HEK293T (cell line): ENCODE measurements at regions not wholly inside any gene's neighbourhood (a gene's known extent, or its start where the extent isn't known, plus 50 kb on each side); places are given as distances from the start of the nearest gene placed in this dataset.

Experiments used
- CTCF ChIA-PET: fragments of 350-600 bp; formaldehyde crosslinking; extraction: SDS; loops from one replicate; lab custom pipeline; 2021; ENCODE audit warnings: antibody characterized with exemption, inconsistent platforms; lab: Yijun Ruan, JAX
- POLR2A ChIA-PET: fragments of 350-600 bp; formaldehyde crosslinking; extraction: SDS; loops from one replicate; lab custom pipeline; 2020; ENCODE audit warnings: antibody characterized with exemption, inconsistent platforms; lab: Yijun Ruan, JAX
- DNase-seq: peaks from one replicate; pipeline ENCODE4 v3.0.0; 2012; ENCODE audit warnings: mixed read lengths; ENCODE audit errors: extremely low spot score
- ARNT ChIP-seq: fragments of 450-650 bp; IDR thresholded peaks from 2 replicates; pipeline ENCODE4 v1.6.1; 2017; ENCODE audit warnings: mild to moderate bottlenecking
- BHLHE40 ChIP-seq: fragments of 450-650 bp; IDR thresholded peaks from 2 replicates; pipeline ENCODE4 v1.6.1; 2016; ENCODE audit warnings: mild to moderate bottlenecking, moderate library complexity, borderline replicate concordance
- CTBP1 ChIP-seq: fragments of 450-650 bp; IDR thresholded peaks from 2 replicates; pipeline ENCODE4 v1.6.1; 2016; ENCODE audit warnings: borderline replicate concordance
- ELF4 ChIP-seq: fragments of 450-650 bp; IDR thresholded peaks from 2 replicates; pipeline ENCODE4 v1.6.1; 2017; ENCODE audit warnings: antibody characterized with exemption
- FOXA1 ChIP-seq: fragments of 450-650 bp; IDR thresholded peaks from 2 replicates; pipeline ENCODE4 v1.6.1; 2016; ENCODE audit warnings: mild to moderate bottlenecking
- FOXK2 ChIP-seq: fragments of 450-650 bp; IDR thresholded peaks from 2 replicates; pipeline ENCODE4 v1.6.1; 2016; ENCODE audit warnings: mild to moderate bottlenecking
- FOXM1 ChIP-seq: fragments of 450-650 bp; IDR thresholded peaks from 2 replicates; pipeline ENCODE4 v1.6.1; 2017; ENCODE audit warnings: mild to moderate bottlenecking, borderline replicate concordance
- HDGF ChIP-seq: fragments of 450-650 bp; IDR thresholded peaks from 2 replicates; pipeline ENCODE4 v1.6.1; 2017; ENCODE audit warnings: antibody characterized with exemption, borderline replicate concordance
- L3MBTL2 ChIP-seq: fragments of 450-650 bp; conservative IDR thresholded peaks from 2 replicates; pipeline ENCODE4 v1.6.1; 2016; ENCODE audit warnings: mild to moderate bottlenecking
- LEF1 ChIP-seq: fragments of 450-650 bp; IDR thresholded peaks from 2 replicates; pipeline ENCODE4 v1.6.1; 2017; ENCODE audit warnings: mild to moderate bottlenecking, borderline replicate concordance
- NFRKB ChIP-seq: fragments of 450-650 bp; IDR thresholded peaks from 2 replicates; pipeline ENCODE4 v1.6.1; 2016; ENCODE audit warnings: mild to moderate bottlenecking, moderate library complexity
- PKNOX1 ChIP-seq: fragments of 450-650 bp; IDR thresholded peaks from 2 replicates; pipeline ENCODE4 v1.6.1; 2016
- SP1 ChIP-seq: fragments of 450-650 bp; IDR thresholded peaks from 2 replicates; pipeline ENCODE4 v1.6.1; 2017
- SUZ12 ChIP-seq: fragments of 450-650 bp; IDR thresholded peaks from 2 replicates; pipeline ENCODE4 v1.6.1; 2016; ENCODE audit warnings: mild to moderate bottlenecking
- TARDBP ChIP-seq: fragments of 450-650 bp; IDR thresholded peaks from 2 replicates; pipeline ENCODE4 v1.6.1; 2016
- ZNF384 ChIP-seq: fragments of 450-650 bp; IDR thresholded peaks from 2 replicates; pipeline ENCODE4 v1.6.1; 2016

GRCh38 chr4:4791299-4792111 lies 68.0 kb upstream of the MSX1 start:
- DNase-seq, result no peak
- CTCF ChIA-PET, result interaction anchor here (0.6 kb wide), 1 partner anchor 1529 kb away, joined by 3 read pairs; no protein-coding TSS in a partner anchor
- POLR2A ChIA-PET, result no interaction called here
- no peak for TF ChIP-seq FOXM1
- no peak for TF ChIP-seq HDGF
- no peak for TF ChIP-seq ELF4
- TF ChIP-seq PKNOX1, result no peak
- no peak for TF ChIP-seq TARDBP
- no peak for TF ChIP-seq CTBP1
- no peak for TF ChIP-seq FOXK2
- no peak for TF ChIP-seq LEF1
- TF ChIP-seq ZNF384, result no peak
- no peak for TF ChIP-seq SUZ12
- TF ChIP-seq L3MBTL2, result no peak
- no peak for TF ChIP-seq SP1
- no peak for TF ChIP-seq NFRKB
- TF ChIP-seq ARNT, result no peak

GRCh38 chr4:4789462-4789861 lies 70.0 kb upstream of the MSX1 start:
- no peak for DNase-seq
- ChIA-PET CTCF (no interaction called here), POLR2A (no interaction called here)
- TF ChIP-seq SP1 (no peak), TARDBP (no peak), FOXM1 (no peak), ARNT (no peak)

- CTCF ChIA-PET, result interaction anchor here (0.6 kb wide), 1 partner anchor 126 kb away, joined by 3 read pairs; no protein-coding TSS in a partner anchor
- TF ChIP-seq PKNOX1, result no peak
- TF ChIP-seq ARNT, result no peak
- no peak for TF ChIP-seq SUZ12
- no peak for TF ChIP-seq FOXK2
- no peak for TF ChIP-seq BHLHE40
- TF ChIP-seq FOXM1, result no peak
- TF ChIP-seq ZNF384, result no peak
- TF ChIP-seq TARDBP, result no peak
- no peak for TF ChIP-seq NFRKB
- no peak for TF ChIP-seq HDGF
- no peak for TF ChIP-seq FOXA1
- no peak for TF ChIP-seq ELF4
- TF ChIP-seq LEF1, result no peak
- no peak for TF ChIP-seq L3MBTL2
- no peak for TF ChIP-seq SP1
- no peak for TF ChIP-seq CTBP1
Measured at GRCh38 chr4:4788573-4788972, 70.9 kb upstream of the MSX1 start.

GRCh38 chr4:4787421-4787820 lies 72.0 kb upstream of the MSX1 start:
- ChIA-PET POLR2A (no interaction called here), CTCF (no interaction called here)
- no peak for DNase-seq
- no peak for TF ChIP-seq FOXK2
- TF ChIP-seq L3MBTL2, result no peak
- TF ChIP-seq ELF4, result no peak
- TF ChIP-seq LEF1, result no peak
- TF ChIP-seq ZNF384, result no peak
- no peak for TF ChIP-seq TARDBP
- TF ChIP-seq HDGF, result no peak
- no peak for TF ChIP-seq NFRKB
- no peak for TF ChIP-seq ARNT
- TF ChIP-seq SUZ12, result no peak
- TF ChIP-seq BHLHE40, result no peak
- no peak for TF ChIP-seq FOXA1
- no peak for TF ChIP-seq SP1
- TF ChIP-seq CTBP1, result no peak
- TF ChIP-seq PKNOX1, result no peak

More at GRCh38 chr4:4788573-4788972, 70.9 kb upstream of the MSX1 start:
- DNase-seq, result no peak
- POLR2A ChIA-PET, result no interaction called here

- ChIA-PET POLR2A (no interaction called here), CTCF (interaction anchor here (0.7 kb wide), 1 partner anchor 19 kb away, joined by 5 read pairs; no protein-coding TSS in a partner anchor)
- no peak for TF ChIP-seq SUZ12
- no peak for TF ChIP-seq ZNF384
- TF ChIP-seq SP1, result no peak
- no peak for DNase-seq
Measured at GRCh38 chr4:4784379-4784778, 75.1 kb upstream of the MSX1 start.

- POLR2A ChIA-PET, result no interaction called here
- DNase-seq, result no peak
- TF ChIP-seq FOXA1 (no peak), BHLHE40 (no peak), LEF1 (no peak), ZNF384 (no peak), NFRKB (no peak), SP1 (no peak), L3MBTL2 (no peak), PKNOX1 (no peak), FOXM1 (no peak), ELF4 (no peak), SUZ12 (no peak), HDGF (no peak), CTBP1 (no peak), TARDBP (no peak), FOXK2 (no peak), ARNT (no peak)
- CTCF ChIA-PET, result interaction anchor here (0.7 kb wide), 1 partner anchor 18 kb away, joined by 5 read pairs; no protein-coding TSS in a partner anchor
Measured at GRCh38 chr4:4783847-4784246, 75.6 kb upstream of the MSX1 start.
